Colonic mucosa (tissue), 4 donors: ENCODE measurements at regions not wholly inside any gene's neighbourhood (a gene's known extent, or its start where the extent isn't known, plus 50 kb on each side); places are given as distances from the start of the nearest gene placed in this dataset.
"Not testable (repeated sequence)": the region's sequence is repeated elsewhere in the genome, so short reads cannot be mapped to it uniquely, and the experiment has no call there.

Source experiments
- DNase-seq: peaks from one replicate; pipeline ENCODE4 v3.0.0-alpha.2; 2020
- H3K27ac ChIP-seq: fragments of 200-600 bp; one replicate; pipeline ENCODE4 v1.8.0; 2021
- H3K27me3 ChIP-seq: fragments of 200-600 bp; one replicate; pipeline ENCODE4 v1.8.0; 2021
- H3K36me3 ChIP-seq: fragments of 200-600 bp; one replicate; pipeline ENCODE4 v1.8.0; 2021
- H3K4me1 ChIP-seq: fragments of 200-600 bp; one replicate; pipeline ENCODE4 v1.8.0; 2021; ENCODE audit warnings: mild to moderate bottlenecking
- H3K4me3 ChIP-seq: fragments of 200-600 bp; one replicate; pipeline ENCODE4 v1.8.0; 2021
- H3K9ac ChIP-seq, 2 donors: one replicate each; pipeline ENCODE4 v1.7.0; 2013; ENCODE audit warnings: control low read depth in 2 of 2, low read depth in 2 of 2, low read length in 2 of 2
- H3K9me3 ChIP-seq: fragments of 200-600 bp; one replicate; pipeline ENCODE4 v1.8.0; 2021
- intact Hi-C: fragments of 100-400 bp; cut with DNase I; formaldehyde crosslinking; loops from one replicate; pipeline ENCODE4 v1.14.1; 2022
- TF ChIP-seq, protein P1 (sequence below): fragments of 200-600 bp; IDR thresholded peaks from one replicate; pipeline ENCODE4 v1.8.0; 2022; ENCODE audit warnings: antibody characterized with exemption, mild to moderate bottlenecking
- donor health status: healthy.
- donor health status: DM: no; HTN: no; CAD: no.
- donor health status: DM: no; HTN: no; CAD: no.

- intact Hi-C loops = no loop called here
- Histone ChIP-seq H3K27me3 (no peaks in the 10 kb centered on the region), H3K4me3 (no peak overlapping the region), H3K9me3 (no peaks in the 10 kb centered on the region), H3K9ac (no peak overlapping the region), H3K27ac (no peak overlapping the region), H3K4me1 (no peaks in the 10 kb centered on the region), H3K36me3 (no peaks in the 10 kb centered on the region)
- no peak for DNase-seq
- TF ChIP-seq, protein P1, sequence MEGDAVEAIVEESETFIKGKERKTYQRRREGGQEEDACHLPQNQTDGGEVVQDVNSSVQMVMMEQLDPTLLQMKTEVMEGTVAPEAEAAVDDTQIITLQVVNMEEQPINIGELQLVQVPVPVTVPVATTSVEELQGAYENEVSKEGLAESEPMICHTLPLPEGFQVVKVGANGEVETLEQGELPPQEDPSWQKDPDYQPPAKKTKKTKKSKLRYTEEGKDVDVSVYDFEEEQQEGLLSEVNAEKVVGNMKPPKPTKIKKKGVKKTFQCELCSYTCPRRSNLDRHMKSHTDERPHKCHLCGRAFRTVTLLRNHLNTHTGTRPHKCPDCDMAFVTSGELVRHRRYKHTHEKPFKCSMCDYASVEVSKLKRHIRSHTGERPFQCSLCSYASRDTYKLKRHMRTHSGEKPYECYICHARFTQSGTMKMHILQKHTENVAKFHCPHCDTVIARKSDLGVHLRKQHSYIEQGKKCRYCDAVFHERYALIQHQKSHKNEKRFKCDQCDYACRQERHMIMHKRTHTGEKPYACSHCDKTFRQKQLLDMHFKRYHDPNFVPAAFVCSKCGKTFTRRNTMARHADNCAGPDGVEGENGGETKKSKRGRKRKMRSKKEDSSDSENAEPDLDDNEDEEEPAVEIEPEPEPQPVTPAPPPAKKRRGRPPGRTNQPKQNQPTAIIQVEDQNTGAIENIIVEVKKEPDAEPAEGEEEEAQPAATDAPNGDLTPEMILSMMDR = no peak
Measured at GRCh38 chr5:88029011-88029410, 239.6 kb downstream of the TMEM161B start.

GRCh38 chr5:88021141-88021540, 247.5 kb downstream of the TMEM161B start:
- Histone ChIP-seq H3K9me3 (no peaks in the 10 kb centered on the region), H3K4me3 (no peak overlapping the region), H3K4me1 (no peaks in the 10 kb centered on the region), H3K27ac (no peak overlapping the region), H3K36me3 (no peaks in the 10 kb centered on the region), H3K27me3 (no peaks in the 10 kb centered on the region), H3K9ac (no peak overlapping the region)
- TF ChIP-seq, protein P1 = no peak
- intact Hi-C loops = no loop called here
- no peak for DNase-seq

DNA sequence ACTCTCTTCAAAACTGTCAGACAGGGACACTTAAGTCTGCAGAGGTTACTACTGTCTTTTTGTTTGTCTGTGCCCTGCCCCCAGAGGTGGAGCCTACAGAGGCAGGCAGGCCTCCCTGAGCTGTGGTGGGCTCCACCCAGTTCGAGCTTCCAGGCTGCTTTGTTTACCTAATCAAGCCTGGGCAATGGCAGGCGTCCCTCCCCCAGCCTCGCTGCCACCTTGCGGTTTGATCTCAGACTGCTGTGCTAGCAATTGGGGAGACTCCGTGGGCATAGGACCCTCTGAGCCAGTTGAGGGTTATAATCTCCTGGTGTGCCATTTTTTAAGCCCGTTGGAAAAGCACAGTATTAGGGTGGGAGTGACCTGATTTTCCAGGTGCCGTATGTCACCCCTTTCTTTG, 253.7 kb downstream of the TMEM161B start:
- H3K27me3 ChIP-seq, H3K9ac ChIP-seq, H3K4me1 ChIP-seq, H3K27ac ChIP-seq, H3K36me3 ChIP-seq, DNase-seq, H3K4me3 ChIP-seq, intact Hi-C loops, H3K9me3 ChIP-seq: not testable (repeated sequence)

DNA sequence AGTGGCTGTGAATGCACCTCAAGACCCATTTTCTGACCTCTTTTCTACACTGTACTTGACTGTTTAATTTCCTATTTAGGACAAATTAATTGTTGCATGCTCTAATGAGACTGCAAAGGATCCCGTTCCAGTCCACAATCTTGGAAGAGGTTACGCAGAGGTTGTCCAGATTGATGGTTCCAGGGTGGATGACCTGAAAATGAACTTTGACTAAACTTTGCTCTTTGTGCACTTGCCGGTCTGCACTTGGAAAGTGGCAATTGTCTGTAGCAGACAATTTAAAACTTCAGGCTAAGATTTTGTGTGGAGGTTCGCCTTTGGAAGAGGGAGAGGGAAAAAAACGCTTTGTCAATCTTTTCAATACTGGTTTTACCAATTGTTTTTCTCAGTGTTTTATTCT, 267.8 kb downstream of the TMEM161B start:
- no peak overlapping the region for H3K9ac ChIP-seq
- no peak for DNase-seq
- intact Hi-C loops = no loop called here
- no peaks in the 10 kb centered on the region for H3K9me3 ChIP-seq
- no peaks in the 10 kb centered on the region for H3K36me3 ChIP-seq
- H3K4me3 ChIP-seq = no peak overlapping the region
- no peaks in the 10 kb centered on the region for H3K4me1 ChIP-seq
- TF ChIP-seq, protein P1 = no peak
- H3K27me3 ChIP-seq = no peaks in the 10 kb centered on the region
- H3K27ac ChIP-seq = no peak overlapping the region

DNA sequence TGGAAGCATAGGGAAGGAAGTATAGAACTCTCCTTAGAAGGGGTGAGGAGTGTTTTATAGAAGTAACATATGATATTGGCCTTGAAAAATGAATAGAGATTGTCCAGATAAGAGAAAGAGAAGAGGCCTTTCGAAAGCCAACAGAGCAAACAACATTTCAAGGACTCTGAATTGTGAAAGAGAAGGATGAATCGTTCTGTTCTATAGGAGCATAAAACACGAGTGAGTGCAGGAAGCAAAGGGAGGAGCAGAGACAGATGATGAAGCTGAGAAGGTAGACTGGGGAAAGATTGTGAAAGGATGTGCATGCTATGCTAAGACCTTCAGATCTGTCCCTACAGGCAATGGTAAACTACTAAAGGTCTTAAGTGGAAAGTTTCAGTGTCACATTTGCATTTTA, 271.0 kb downstream of the TMEM161B start:
- Histone ChIP-seq H3K9me3 (no peaks in the 10 kb centered on the region), H3K27ac (no peak overlapping the region), H3K4me3 (no peak overlapping the region), H3K9ac (no peak overlapping the region), H3K4me1 (no peaks in the 10 kb centered on the region), H3K36me3 (no peaks in the 10 kb centered on the region), H3K27me3 (no peaks in the 10 kb centered on the region)
- no peak for DNase-seq
- intact Hi-C loops = no loop called here
- TF ChIP-seq, protein P1 = no peak

DNA sequence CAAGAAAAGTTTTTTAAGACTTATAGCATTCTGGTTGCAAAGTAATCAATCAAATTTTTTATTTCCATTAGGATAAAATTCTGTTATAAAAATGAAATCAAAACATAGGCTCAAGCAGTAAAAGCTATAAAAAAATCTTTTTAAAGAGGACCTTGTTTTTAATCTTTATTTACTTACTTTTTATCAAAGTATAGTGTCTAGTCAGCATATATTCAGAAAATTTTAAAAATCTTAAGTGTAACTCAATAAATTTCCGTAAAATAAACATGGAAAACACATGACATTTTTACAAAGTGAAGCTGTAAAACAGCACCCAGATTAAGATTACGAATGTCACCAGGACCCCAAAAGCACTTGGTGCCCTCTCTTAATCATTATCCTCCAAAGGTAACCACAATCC, 302.4 kb downstream of the TMEM161B start:
- intact Hi-C loops = no loop called here
- H3K27me3 ChIP-seq = no peaks in the 10 kb centered on the region
- H3K4me3 ChIP-seq = no peak overlapping the region
- H3K36me3 ChIP-seq = no peaks in the 10 kb centered on the region
- no peak overlapping the region for H3K9ac ChIP-seq
- H3K4me1 ChIP-seq = no peaks in the 10 kb centered on the region
- TF ChIP-seq, protein P1 = no peak
- H3K27ac ChIP-seq = no peak overlapping the region
- DNase-seq = no peak
- H3K9me3 ChIP-seq = no peaks in the 10 kb centered on the region
